ENCODE measurements at regions not wholly inside any gene's neighbourhood (a gene's known extent, or its start where the extent isn't known, plus 50 kb on each side); places are given as distances from the start of the nearest gene placed in this dataset.

DNA sequence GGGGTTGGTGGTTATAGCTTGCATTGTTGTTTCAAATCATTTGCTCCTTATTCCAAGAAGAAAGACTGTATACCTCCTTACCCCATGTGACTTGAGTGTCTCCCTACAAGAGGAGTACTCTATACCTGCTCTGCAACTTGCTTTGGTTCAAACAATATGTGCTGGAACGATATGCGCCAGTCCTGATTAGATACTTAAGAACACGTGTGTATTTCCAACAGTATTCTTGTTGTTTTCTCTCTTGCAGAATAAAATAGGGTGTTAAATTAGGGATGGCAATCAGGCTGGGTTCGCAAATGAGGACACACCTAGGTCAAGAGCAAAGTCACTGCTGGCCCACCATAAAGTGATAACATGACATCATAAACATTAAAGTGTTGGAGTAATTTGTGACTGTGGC lies 895.0 kb upstream of the SLITRK1 start:
- TF ChIP-seq EZH2 (IDR thresholded peaks at IDR 0.05) (no peak), POLR2AphosphoS5 (IDR thresholded peaks at IDR 0.05; ENCODE audit: borderline replicate concordance, low read depth, low read length) (no peak)
